GM23338 (cell line): ENCODE measurements at regions not wholly inside any gene's neighbourhood (a gene's known extent, or its start where the extent isn't known, plus 50 kb on each side); places are given as distances from the start of the nearest gene placed in this dataset.
"Not testable (repeated sequence)": the region's sequence is repeated elsewhere in the genome, so short reads cannot be mapped to it uniquely, and the experiment has no call there.

ENCODE experiments used
- CREB1 ChIP-seq: fragments of 250-450 bp; sonication (Bioruptor Pico); IDR thresholded peaks from 2 replicates; pipeline ENCODE4 v1.5.0; 2020; ENCODE audit warnings: low read depth, mild to moderate bottlenecking, moderate library complexity
- CTCF ChIP-seq, 2 experiments: fragments of 200-600 bp in 1 of 2; sonication (generic) in 1 of 2; conservative IDR thresholded peaks; 2 replicates each; pipeline versions ENCODE4 v1.5.1 to v1.6.1; 2016 to 2017; ENCODE audit warnings: antibody characterized with exemption in 2 of 2, low read depth in 2 of 2, mild to moderate bottlenecking in 2 of 2, moderate library complexity in 1 of 2
- EZH2 ChIP-seq: fragments of 200-600 bp; sonication (generic); IDR thresholded peaks from one replicate; pipeline ENCODE4 v1.8.0; 2017; ENCODE audit warnings: antibody characterized with exemption, mild to moderate bottlenecking, low read depth; ENCODE audit not compliant: unreplicated experiment
- POLR2AphosphoS5 ChIP-seq: IDR thresholded peaks from 2 replicates; pipeline ENCODE4 v1.6.1; 2016; ENCODE audit warnings: antibody characterized with exemption, low read depth
- REST ChIP-seq: IDR thresholded peaks from one replicate; pipeline ENCODE4 v1.6.1; 2018; ENCODE audit warnings: antibody characterized with exemption; ENCODE audit not compliant: unreplicated experiment
- STAT1 ChIP-seq: IDR thresholded peaks from one replicate; pipeline ENCODE4 v1.6.1; 2016; ENCODE audit warnings: antibody characterized with exemption; ENCODE audit not compliant: unreplicated experiment
- ZNF331 ChIP-seq: fragments of 250-450 bp; sonication (Bioruptor Pico); IDR thresholded peaks from 2 replicates; pipeline ENCODE4 v1.5.0; 2020; ENCODE audit warnings: low read depth, mild to moderate bottlenecking, moderate library complexity

GRCh38 chr15:20063167-20063566 is 478.4 kb downstream of the GOLGA6L6 start:
- TF ChIP-seq CTCF (conservative IDR thresholded peaks at IDR 0.05; ENCODE audit: low read depth in 2 of 2); REST; CREB1 (CRISPR knock-in tag); POLR2AphosphoS5; ZNF331; EZH2; STAT1: not testable (repeated sequence)
